ENCODE measurements at regions not wholly inside any gene's neighbourhood (a gene's known extent, or its start where the extent isn't known, plus 50 kb on each side); places are given as distances from the start of the nearest gene placed in this dataset.

GRCh38 chr12:59194794-59195193 lies 274.5 kb upstream of the LRIG3 start:
- Histone ChIP-seq H3K9me3 (ENCODE audit: control insufficient read depth, insufficient read depth, low read length) (no peaks in the 10 kb centered on the region), H3K4me1 (ENCODE audit: insufficient read depth, low read length) (no peaks in the 10 kb centered on the region; the same call in 1 of the 2 replicates), H3K36me3 (ENCODE audit: insufficient read depth, low read length) (no peaks in the 10 kb centered on the region), H3K9ac (ENCODE audit: low read depth, low read length) (no peak overlapping the region)

- no peak overlapping the region for H3K9ac ChIP-seq (ENCODE audit: low read depth, low read length)
- no peaks in the 10 kb centered on the region for H3K36me3 ChIP-seq (ENCODE audit: insufficient read depth, low read length)
- H3K4me1 ChIP-seq (ENCODE audit: insufficient read depth, low read length): no peaks in the 10 kb centered on the region; the same call in 1 of the 2 replicates
- H3K9me3 ChIP-seq (ENCODE audit: control insufficient read depth, insufficient read depth, low read length): no peaks in the 10 kb centered on the region
Measured at GRCh38 chr12:59193476-59194050, 273.3 kb upstream of the LRIG3 start.

- Histone ChIP-seq H3K36me3 (ENCODE audit: insufficient read depth, low read length) (no peaks in the 10 kb centered on the region), H3K4me1 (ENCODE audit: insufficient read depth, low read length) (no peaks in the 10 kb centered on the region; the same call in 1 of the 2 replicates), H3K9ac (ENCODE audit: low read depth, low read length) (no peak overlapping the region), H3K9me3 (ENCODE audit: control insufficient read depth, insufficient read depth, low read length) (no peaks in the 10 kb centered on the region)
Measured at GRCh38 chr12:59191372-59191771, 271.1 kb upstream of the LRIG3 start.

GRCh38 chr12:59186451-59186850 lies 266.1 kb upstream of the LRIG3 start:
- Histone ChIP-seq H3K4me1 (ENCODE audit: insufficient read depth, low read length) (no peaks in the 10 kb centered on the region; the same call in 1 of the 2 replicates), H3K9ac (ENCODE audit: low read depth, low read length) (no peak overlapping the region), H3K36me3 (ENCODE audit: insufficient read depth, low read length) (no peaks in the 10 kb centered on the region), H3K9me3 (ENCODE audit: control insufficient read depth, insufficient read depth, low read length) (no peaks in the 10 kb centered on the region)

GRCh38 chr12:59185295-59185694 lies 265.0 kb upstream of the LRIG3 start:
- Histone ChIP-seq H3K4me1 (ENCODE audit: insufficient read depth, low read length) (no peaks in the 10 kb centered on the region; the same call in 1 of the 2 replicates), H3K9me3 (ENCODE audit: control insufficient read depth, insufficient read depth, low read length) (no peaks in the 10 kb centered on the region), H3K36me3 (ENCODE audit: insufficient read depth, low read length) (no peaks in the 10 kb centered on the region), H3K9ac (ENCODE audit: low read depth, low read length) (no peak overlapping the region)

GRCh38 chr12:59182658-59183455 lies 262.6 kb upstream of the LRIG3 start:
- Histone ChIP-seq H3K4me1 (ENCODE audit: insufficient read depth, low read length) (no peaks in the 10 kb centered on the region), H3K9ac (ENCODE audit: low read depth, low read length) (no peak overlapping the region), H3K9me3 (ENCODE audit: control insufficient read depth, insufficient read depth, low read length) (no peaks in the 10 kb centered on the region), H3K36me3 (ENCODE audit: insufficient read depth, low read length) (no peaks in the 10 kb centered on the region)

- no peaks in the 10 kb centered on the region for H3K36me3 ChIP-seq (ENCODE audit: insufficient read depth, low read length)
- no peaks in the 10 kb centered on the region for H3K9me3 ChIP-seq (ENCODE audit: control insufficient read depth, insufficient read depth, low read length)
- no peak overlapping the region for H3K9ac ChIP-seq (ENCODE audit: low read depth, low read length)
- H3K4me1 ChIP-seq (ENCODE audit: insufficient read depth, low read length): no peaks in the 10 kb centered on the region
Measured at GRCh38 chr12:59182191-59182590, 261.9 kb upstream of the LRIG3 start.

- H3K9me3 ChIP-seq (ENCODE audit: control insufficient read depth, insufficient read depth, low read length): peaks cover 5% of the 10 kb centered on the region; the same call in 1 of the 2 replicates
- no peaks in the 10 kb centered on the region for H3K36me3 ChIP-seq (ENCODE audit: insufficient read depth, low read length)
- H3K9ac ChIP-seq (ENCODE audit: low read depth, low read length): no peak overlapping the region
- no peaks in the 10 kb centered on the region for H3K4me1 ChIP-seq (ENCODE audit: insufficient read depth, low read length)
Measured at GRCh38 chr12:59181196-59181777, 261.0 kb upstream of the LRIG3 start.

GRCh38 chr12:59179231-59179630 lies 258.9 kb upstream of the LRIG3 start:
- Histone ChIP-seq H3K9me3 (ENCODE audit: control insufficient read depth, insufficient read depth, low read length) (peaks cover 5% of the 10 kb centered on the region; the same call in 1 of the 2 replicates), H3K36me3 (ENCODE audit: insufficient read depth, low read length) (no peaks in the 10 kb centered on the region), H3K9ac (ENCODE audit: low read depth, low read length) (no peak overlapping the region), H3K4me1 (ENCODE audit: insufficient read depth, low read length) (no peaks in the 10 kb centered on the region)

- Histone ChIP-seq H3K9ac (ENCODE audit: low read depth, low read length) (no peak overlapping the region; the same call in 1 of the 2 replicates), H3K9me3 (ENCODE audit: control insufficient read depth, insufficient read depth, low read length) (peaks cover 5% of the 10 kb centered on the region; the same call in 1 of the 2 replicates), H3K4me1 (ENCODE audit: insufficient read depth, low read length) (no peaks in the 10 kb centered on the region), H3K36me3 (ENCODE audit: insufficient read depth, low read length) (no peaks in the 10 kb centered on the region)
Measured at GRCh38 chr12:59173695-59174094, 253.4 kb upstream of the LRIG3 start.

- no peak overlapping the region for H3K9ac ChIP-seq (ENCODE audit: low read depth, low read length)
- H3K4me1 ChIP-seq (ENCODE audit: insufficient read depth, low read length): no peaks in the 10 kb centered on the region
- H3K9me3 ChIP-seq (ENCODE audit: control insufficient read depth, insufficient read depth, low read length): no peaks in the 10 kb centered on the region
- H3K36me3 ChIP-seq (ENCODE audit: insufficient read depth, low read length): no peaks in the 10 kb centered on the region
Measured at GRCh38 chr12:59168647-59169046, 248.3 kb upstream of the LRIG3 start.

GRCh38 chr12:59166457-59166856 lies 246.2 kb upstream of the LRIG3 start:
- H3K4me1 ChIP-seq (ENCODE audit: insufficient read depth, low read length): no peaks in the 10 kb centered on the region
- H3K9ac ChIP-seq (ENCODE audit: low read depth, low read length): no peak overlapping the region
- H3K36me3 ChIP-seq (ENCODE audit: insufficient read depth, low read length): no peaks in the 10 kb centered on the region
- H3K9me3 ChIP-seq (ENCODE audit: control insufficient read depth, insufficient read depth, low read length): no peaks in the 10 kb centered on the region

GRCh38 chr12:59164991-59165718 lies 244.9 kb upstream of the LRIG3 start:
- Histone ChIP-seq H3K4me1 (ENCODE audit: insufficient read depth, low read length) (no peaks in the 10 kb centered on the region), H3K9me3 (ENCODE audit: control insufficient read depth, insufficient read depth, low read length) (no peaks in the 10 kb centered on the region), H3K9ac (ENCODE audit: low read depth, low read length) (no peak overlapping the region), H3K36me3 (ENCODE audit: insufficient read depth, low read length) (no peaks in the 10 kb centered on the region)

- H3K9me3 ChIP-seq (ENCODE audit: control insufficient read depth, insufficient read depth, low read length): no peaks in the 10 kb centered on the region
- H3K9ac ChIP-seq (ENCODE audit: low read depth, low read length): no peak overlapping the region
- no peaks in the 10 kb centered on the region for H3K36me3 ChIP-seq (ENCODE audit: insufficient read depth, low read length)
- H3K4me1 ChIP-seq (ENCODE audit: insufficient read depth, low read length): no peaks in the 10 kb centered on the region
Measured at GRCh38 chr12:59164226-59164625, 243.9 kb upstream of the LRIG3 start.

All from ES-I3 (cell line).